Stimulated activated CD4-positive, alpha-beta T cell treated with anti-CD3 and anti-CD28 coated beads, Interleukin-12 subunit alpha, Interleukin-12 subunit beta, amount 100 ng/mL, for 4 hours (primary cell): ENCODE measurements at regions not wholly inside any gene's neighbourhood (a gene's known extent, or its start where the extent isn't known, plus 50 kb on each side); places are given as distances from the start of the nearest gene placed in this dataset.
"Not testable (repeated sequence)": the region's sequence is repeated elsewhere in the genome, so short reads cannot be mapped to it uniquely, and the experiment has no call there.

Experiments
- DNase-seq: peaks from one replicate; pipeline ENCODE4 v3.0.0-alpha.2; 2020

DNA sequence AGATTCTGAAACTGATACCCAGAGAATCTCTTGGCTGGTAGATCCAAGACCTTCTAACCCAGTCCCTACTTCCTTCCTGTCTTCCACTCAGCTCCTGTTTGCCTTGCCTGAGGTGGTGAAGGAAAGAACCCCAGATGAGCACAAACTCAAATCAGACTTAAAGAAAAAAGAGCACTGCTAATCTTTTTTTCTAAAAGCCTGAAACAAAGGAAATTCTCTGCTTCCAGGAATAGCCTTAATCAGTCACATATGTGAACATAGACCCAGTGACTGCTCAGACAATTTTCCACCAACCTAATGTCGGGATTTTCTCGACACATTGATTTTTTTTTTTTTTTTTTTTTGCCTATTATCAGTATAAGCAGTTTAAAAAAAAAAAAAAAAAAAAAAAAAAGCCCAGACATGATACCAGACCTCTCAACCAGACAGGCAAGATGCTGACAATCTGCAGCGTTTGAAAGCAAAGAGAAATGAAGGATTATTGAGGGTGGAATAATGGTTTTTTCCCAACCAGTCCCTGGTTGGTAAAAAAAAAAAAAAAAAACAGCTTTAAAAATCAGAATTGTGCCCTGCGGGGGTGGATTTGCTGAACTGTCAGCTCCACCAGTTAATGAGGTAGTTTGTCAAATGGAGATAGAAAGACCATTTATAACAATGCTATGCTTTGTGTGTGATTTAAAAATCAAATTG, 256.8 kb upstream of the RARB start:
- no peak for DNase-seq

DNA sequence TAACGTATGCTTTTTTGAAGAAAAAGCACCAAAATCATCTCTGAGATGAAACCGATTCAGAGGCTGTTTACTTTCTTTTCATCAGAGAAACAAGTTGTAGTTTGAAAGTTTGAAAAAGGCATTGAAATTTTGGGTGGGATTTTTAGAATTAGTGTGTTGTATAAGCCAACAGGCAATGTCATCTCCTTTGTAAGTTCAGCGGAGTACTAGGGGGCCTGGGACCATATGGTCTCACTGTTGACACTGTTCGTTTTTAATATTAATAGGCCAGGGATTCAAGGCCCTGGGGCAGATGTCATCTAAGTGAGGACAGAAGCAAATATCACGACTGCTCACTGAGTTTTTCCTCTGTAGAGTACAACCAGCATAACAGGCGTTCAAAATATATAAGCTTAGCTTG, 256.2 kb upstream of the RARB start:
- DNase-seq = no peak

DNA sequence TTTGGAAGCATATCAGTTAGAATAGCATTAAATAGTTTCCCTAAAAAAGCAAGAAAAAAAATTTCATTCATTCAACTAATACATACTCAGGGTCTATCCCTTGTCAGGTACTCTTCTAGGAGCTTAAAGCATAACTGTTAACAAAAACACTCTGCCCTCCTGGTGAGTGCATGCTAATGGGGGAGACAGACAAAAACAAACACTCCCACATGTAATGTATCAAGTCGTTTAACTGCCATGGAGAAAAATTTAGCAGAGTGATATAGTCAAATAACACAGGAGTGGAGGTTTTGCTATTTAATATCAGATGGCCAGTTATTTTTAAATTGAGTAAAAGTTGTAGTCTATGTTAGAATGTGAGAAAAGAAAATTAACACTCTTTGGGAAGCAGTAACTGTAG, 254.5 kb upstream of the RARB start:
- DNase-seq = no peak

DNA sequence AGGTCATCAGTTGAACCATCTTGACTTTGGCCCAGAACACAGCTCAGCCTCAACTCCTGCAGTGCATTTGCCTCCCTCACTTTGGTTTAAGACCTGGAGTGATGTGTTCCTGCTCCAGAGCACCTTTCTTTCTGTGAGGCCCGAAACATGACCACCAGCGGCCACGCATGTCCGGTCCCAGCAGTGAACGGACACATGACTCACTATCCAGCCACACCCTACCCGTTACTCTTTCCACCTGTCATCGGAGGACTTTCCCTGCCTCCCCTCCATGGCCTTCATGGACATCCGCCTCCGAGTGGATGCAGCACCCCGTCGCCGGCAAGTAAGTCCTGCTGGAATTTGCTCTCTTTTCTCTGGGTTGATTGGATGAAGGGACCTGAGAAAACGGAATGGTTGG, 253.8 kb upstream of the RARB start:
- no peak for DNase-seq

- no peak for DNase-seq
Measured at GRCh38 chr3:25177041-25177440, 251.0 kb upstream of the RARB start.

DNA sequence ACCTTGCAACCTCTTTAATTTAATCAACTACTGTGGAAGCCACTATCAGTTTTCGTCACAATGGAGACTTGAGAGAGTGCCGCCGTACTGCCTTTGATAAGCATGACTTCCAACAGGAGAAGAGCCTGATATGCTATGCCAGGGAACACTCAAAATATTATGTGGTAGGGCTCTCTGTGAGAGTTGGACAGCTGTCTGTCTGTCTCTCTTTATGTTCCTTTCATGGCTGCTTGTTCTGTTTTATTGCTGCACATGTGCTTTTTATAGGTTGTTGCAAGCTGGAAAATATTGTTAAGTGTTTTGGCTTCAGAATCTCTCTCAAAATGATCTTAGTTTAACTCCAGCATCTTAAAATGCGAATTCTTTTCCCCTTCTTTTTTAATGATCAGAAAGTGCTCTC, 249.4 kb upstream of the RARB start:
- no peak for DNase-seq

DNA sequence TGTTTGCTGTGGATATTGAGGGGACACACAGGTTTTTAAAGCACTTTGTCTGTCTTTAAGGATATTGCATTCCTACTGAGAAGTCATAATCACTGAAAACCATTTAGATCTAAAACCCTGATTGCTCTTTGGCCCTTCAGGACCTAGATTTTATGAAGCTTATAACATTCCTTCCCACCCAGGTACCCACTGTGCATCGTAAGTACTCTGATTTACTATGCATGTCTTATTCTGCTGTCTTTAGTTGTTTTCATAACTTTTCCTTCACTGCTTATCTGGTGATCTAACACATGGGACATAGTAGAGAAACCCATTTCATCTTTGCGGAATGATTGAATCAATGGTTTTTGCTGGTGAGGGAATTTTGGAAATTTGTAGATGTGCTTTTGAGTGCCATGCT, 247.0 kb upstream of the RARB start:
- DNase-seq = no peak

GRCh38 chr3:25182794-25183193, 245.3 kb upstream of the RARB start:
- DNase-seq = no peak

DNA sequence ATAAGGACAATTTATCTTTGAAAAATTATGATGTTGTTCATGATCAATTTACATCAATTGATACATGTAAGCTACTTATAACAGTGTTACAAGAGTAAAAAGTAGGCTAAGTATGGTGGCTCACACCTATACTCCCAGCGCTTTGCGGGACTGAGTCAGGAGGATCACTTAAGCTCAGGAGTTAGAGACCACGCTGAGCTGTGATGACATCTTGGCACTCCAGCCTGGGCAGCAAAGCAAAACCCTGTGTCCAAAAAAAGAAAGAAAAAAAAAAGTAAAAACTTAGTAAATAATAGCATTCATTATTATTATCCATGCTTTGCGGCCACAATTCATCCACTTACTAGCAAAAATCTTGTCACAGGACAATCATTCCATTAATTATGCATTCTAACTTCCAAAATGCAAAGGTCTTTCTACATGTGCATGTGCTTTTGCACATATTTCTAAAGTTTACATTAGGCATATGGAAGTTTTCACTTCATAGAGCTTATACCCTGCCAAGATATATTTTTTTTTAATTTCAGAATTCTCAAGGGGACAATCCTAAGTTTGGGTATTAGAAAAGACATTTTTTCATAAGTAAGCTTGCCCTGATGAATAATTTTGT, 243.3 kb upstream of the RARB start:
- DNase-seq = no peak

DNA sequence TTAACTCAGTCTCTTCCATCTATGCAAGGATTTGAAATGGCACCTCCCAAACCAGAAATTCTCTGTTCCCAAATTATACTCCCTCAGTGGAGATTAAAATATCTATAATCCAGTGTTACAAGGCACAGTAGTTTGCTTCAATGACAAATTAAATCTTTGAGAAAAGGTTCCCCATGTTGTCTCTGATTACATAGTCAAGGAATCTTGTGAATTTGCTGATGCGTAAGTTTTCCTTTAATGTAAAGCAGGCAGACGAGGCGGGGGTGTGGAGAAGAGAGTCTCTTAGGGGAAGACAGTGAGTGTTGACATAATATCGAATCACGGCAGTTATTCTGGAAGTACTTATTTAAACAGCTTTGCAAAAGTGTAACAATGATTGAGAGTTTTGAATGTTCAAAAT, 236.4 kb upstream of the RARB start:
- no peak for DNase-seq

GRCh38 chr3:25199567-25199966, 228.5 kb upstream of the RARB start:
- DNase-seq = not testable (repeated sequence)

DNA sequence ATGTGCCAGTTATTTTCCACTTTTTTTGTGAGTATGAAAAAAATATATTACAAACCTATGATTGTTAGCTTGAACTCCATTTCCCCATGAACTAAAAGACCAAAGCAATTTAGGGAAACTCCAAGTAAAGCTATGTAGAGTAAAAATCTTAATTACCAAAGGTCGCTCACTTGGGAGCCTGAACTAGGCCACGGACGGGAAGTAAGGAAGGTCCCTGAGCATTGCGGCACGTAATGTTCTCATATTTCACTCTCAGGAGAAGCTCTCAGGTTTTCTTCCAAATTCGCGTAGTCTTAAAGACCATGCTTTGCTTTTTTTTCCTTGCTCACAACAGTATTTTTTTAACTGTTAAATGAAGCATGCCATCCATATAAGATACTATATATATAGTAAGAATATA, 215.3 kb upstream of the RARB start:
- no peak for DNase-seq

- no peak for DNase-seq
Measured at GRCh38 chr3:25214034-25214433, 214.0 kb upstream of the RARB start.

- no peak for DNase-seq
Measured at GRCh38 chr3:25218362-25218761, 209.7 kb upstream of the RARB start.

DNA sequence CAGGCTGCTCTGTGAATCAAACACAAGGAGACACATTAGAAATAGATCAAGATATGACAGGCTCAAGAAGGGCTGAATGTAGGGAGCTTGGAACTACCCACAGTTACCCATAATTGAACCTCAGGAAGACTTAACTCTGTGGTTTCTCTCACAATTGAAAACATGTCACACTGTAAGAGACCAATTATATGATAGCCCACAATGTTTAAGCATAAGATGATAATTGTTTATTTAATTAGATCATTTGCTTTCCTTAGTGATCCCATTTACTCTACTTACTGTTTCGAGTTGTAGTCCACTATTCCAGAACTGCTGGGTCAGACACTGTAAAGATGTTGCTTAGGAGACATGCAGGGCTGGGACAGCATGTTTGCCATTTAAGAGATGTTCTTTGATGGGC, 201.3 kb upstream of the RARB start:
- DNase-seq = no peak

DNA sequence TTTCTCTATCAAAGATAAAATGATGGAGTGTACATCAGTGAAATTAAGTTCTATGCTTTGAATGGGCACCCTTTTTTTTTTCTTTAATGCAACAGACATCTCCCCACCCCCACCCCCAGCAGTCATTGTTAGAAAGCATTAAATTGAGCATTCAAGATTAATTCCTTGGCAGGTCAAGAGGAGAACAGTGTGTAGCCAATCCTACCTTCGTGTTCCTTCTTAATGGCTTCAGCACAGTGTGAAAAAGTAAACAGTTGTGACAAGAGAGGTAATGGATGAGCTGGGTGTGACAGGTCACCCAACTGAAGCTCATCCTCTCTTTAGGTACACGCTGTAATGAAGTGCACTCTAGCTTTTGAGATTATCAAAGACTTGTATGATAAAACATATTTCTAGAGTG, 198.5 kb upstream of the RARB start:
- no peak for DNase-seq

- no peak for DNase-seq
Measured at GRCh38 chr3:25235031-25235430, 193.0 kb upstream of the RARB start.

DNA sequence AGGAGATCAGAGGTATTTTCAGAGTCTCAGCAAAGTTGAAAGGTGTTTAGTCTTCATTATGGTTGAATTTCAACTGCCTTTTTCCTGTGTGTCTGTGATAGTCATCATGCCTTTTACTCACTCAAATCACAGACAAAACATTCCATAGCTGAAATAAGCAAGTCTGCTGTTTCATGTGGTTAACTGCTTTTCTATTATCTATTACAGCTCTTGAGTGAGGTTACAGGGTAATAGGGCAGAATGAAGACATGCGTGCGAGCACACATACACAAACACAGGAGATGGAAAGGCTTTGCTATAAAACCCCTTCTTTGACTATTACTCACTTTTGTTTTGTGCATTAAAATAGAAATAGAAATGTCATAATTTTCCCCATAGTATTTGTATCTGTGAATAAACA, 192.6 kb upstream of the RARB start:
- DNase-seq = no peak

DNA sequence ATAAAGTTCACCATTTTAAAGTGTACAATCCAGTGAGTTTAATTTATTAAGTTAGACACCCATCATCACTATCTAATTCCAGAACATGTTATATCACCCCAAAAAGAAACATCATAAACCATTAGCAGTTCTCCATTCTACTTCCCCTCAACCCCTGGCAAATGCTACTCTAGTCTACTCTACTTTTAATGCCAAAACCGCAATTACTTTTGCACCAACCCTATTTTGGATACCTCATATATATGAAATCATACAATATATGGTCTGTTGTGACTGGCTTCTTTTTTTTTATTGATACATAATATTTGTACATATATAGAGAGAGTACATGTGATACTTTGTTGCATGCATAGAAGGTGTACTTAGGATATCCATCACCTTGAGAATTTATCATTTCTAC, 190.5 kb upstream of the RARB start:
- no peak for DNase-seq

DNA sequence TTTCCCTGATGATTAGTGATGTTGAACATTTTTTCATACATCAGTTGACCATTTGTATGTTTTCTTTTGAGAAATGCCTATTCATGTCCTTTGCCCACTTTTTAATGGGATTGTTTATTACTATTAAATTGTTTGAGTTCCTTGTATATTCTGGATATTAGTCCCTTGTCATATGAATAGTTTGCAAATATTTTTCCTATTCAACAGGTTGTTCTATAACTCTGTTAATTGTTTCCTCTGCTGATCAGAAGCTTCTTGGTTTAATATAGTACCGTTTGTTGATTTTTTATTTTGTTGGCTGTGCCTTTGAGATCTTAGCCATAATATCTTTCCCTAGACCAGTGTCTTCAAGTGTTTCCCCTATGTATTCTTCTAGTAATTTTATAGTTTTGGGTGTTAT, 189.0 kb upstream of the RARB start:
- no peak for DNase-seq

- no peak for DNase-seq
Measured at GRCh38 chr3:25246913-25247312, 181.2 kb upstream of the RARB start.

DNA sequence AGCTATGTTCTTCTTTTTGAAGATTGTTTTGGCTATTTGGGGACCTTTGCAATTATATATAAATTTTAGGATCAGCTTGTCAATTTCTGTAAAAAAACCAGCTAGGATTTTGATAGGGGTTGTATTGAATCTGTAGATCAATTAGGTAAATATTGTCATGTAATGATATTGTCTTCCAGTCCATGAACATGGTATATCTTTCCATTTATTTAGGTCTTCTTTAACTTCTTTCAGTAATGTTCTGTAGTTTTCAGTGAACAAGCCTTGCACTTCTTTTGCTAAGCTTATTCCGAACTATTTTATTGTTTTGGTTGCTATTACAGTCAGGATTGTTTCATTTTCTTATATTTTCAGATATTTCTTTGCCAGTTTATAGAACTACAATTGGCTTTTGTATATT, 175.8 kb upstream of the RARB start:
- no peak for DNase-seq

DNA sequence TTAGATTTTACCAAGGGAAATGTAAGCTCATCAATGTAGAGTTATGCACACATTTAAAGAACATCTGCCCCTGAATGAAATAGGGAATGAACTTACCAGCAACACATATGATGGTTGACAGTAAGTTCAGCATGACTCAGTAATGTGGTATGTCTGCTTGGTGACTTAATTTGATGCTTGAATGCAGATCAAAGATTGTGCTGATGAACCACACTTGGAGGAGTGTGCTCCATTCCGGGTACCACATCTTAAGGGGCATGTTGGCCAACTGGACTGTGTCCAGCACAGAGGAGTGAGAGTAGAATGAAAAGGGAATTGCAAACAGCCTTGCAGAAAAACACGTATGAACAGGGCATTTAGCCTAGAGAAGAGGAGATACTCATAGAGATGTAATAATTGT, 171.0 kb upstream of the RARB start:
- DNase-seq = no peak

DNA sequence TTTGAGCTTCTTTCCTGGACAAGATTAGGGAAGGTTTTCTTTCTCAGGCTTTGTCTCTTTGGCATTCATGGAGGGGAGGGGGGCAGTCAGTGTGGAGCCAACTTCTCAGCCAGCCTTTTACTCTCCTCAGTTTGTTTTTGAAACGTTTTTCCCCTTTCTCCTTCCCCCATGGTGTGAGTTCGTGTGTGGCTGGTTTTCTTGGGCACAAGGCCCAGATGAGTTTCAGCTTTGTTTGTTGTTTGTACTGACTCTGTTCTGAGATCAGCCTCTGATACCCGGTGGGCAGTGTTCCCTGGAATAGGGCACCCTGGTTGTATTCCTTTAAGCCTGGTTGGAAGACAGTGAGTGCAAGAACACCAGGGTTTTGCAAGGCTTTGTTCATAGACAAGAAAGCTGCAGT, 168.2 kb upstream of the RARB start:
- no peak for DNase-seq

GRCh38 chr3:25262322-25262721, 165.7 kb upstream of the RARB start:
- no peak for DNase-seq
